ENCODE measurements at regions not wholly inside any gene's neighbourhood (a gene's known extent, or its start where the extent isn't known, plus 50 kb on each side); places are given as distances from the start of the nearest gene placed in this dataset.

- no peak overlapping the region for H3K4me3 Mint-ChIP-seq
- H3K27ac Mint-ChIP-seq = no peak overlapping the region
- no peak for TF ChIP-seq CTCF (IDR thresholded peaks at IDR 0.05; ENCODE audit: unreplicated experiment in 3 of 3)
- H3K36me3 Mint-ChIP-seq (ENCODE audit: low read depth) = no peaks in the 10 kb centered on the region
- H3K9me3 Mint-ChIP-seq = no peaks in the 10 kb centered on the region
- H3K27me3 Mint-ChIP-seq (ENCODE audit: low read depth) = no peaks in the 10 kb centered on the region
- H3K4me1 Mint-ChIP-seq = no peaks in the 10 kb centered on the region
Observed at GRCh38 chr18:73805991-73806390, 341.6 kb downstream of the FBXO15 start.

- no peak overlapping the region for H3K4me3 Mint-ChIP-seq
- H3K9me3 Mint-ChIP-seq = no peaks in the 10 kb centered on the region
- no peaks in the 10 kb centered on the region for H3K36me3 Mint-ChIP-seq (ENCODE audit: low read depth)
- no peaks in the 10 kb centered on the region for H3K27me3 Mint-ChIP-seq (ENCODE audit: low read depth)
- peaks cover 6% of the 10 kb centered on the region for H3K4me1 Mint-ChIP-seq
- no peak overlapping the region for H3K27ac Mint-ChIP-seq
- no peak for TF ChIP-seq CTCF (IDR thresholded peaks at IDR 0.05; ENCODE audit: unreplicated experiment in 3 of 3)
Observed at GRCh38 chr18:73797419-73797818, 350.2 kb downstream of the FBXO15 start.

- Mint-ChIP-seq H3K4me1 (peaks cover 6% of the 10 kb centered on the region), H3K27ac (no peak overlapping the region), H3K4me3 (no peak overlapping the region), H3K27me3 (ENCODE audit: low read depth) (no peaks in the 10 kb centered on the region), H3K36me3 (ENCODE audit: low read depth) (no peaks in the 10 kb centered on the region), H3K9me3 (no peaks in the 10 kb centered on the region)
- TF ChIP-seq CTCF (IDR thresholded peaks at IDR 0.05; ENCODE audit: unreplicated experiment in 3 of 3) = no peak
Observed at GRCh38 chr18:73793386-73793785, 354.2 kb downstream of the FBXO15 start.

GRCh38 chr18:73791081-73791480 is 356.6 kb downstream of the FBXO15 start:
- no peak overlapping the region for H3K27ac Mint-ChIP-seq
- no peak overlapping the region for H3K4me3 Mint-ChIP-seq
- H3K9me3 Mint-ChIP-seq = no peaks in the 10 kb centered on the region
- TF ChIP-seq CTCF (IDR thresholded peaks at IDR 0.05; ENCODE audit: unreplicated experiment in 3 of 3) = no peak
- no peaks in the 10 kb centered on the region for H3K27me3 Mint-ChIP-seq (ENCODE audit: low read depth)
- no peaks in the 10 kb centered on the region for H3K36me3 Mint-ChIP-seq (ENCODE audit: low read depth)
- H3K4me1 Mint-ChIP-seq = peaks cover 6% of the 10 kb centered on the region

GRCh38 chr18:73790587-73790986 is 357.0 kb downstream of the FBXO15 start:
- no peak overlapping the region for H3K4me3 Mint-ChIP-seq
- H3K4me1 Mint-ChIP-seq = peaks cover 6% of the 10 kb centered on the region
- no peaks in the 10 kb centered on the region for H3K27me3 Mint-ChIP-seq (ENCODE audit: low read depth)
- no peak overlapping the region for H3K27ac Mint-ChIP-seq
- no peaks in the 10 kb centered on the region for H3K9me3 Mint-ChIP-seq
- no peak for TF ChIP-seq CTCF (IDR thresholded peaks at IDR 0.05; ENCODE audit: unreplicated experiment in 3 of 3)
- no peaks in the 10 kb centered on the region for H3K36me3 Mint-ChIP-seq (ENCODE audit: low read depth)

- H3K27ac Mint-ChIP-seq = no peak overlapping the region
Observed at GRCh38 chr18:73787316-73787715, 360.3 kb downstream of the FBXO15 start.

More at GRCh38 chr18:73787316-73787715, 360.3 kb downstream of the FBXO15 start:
- Mint-ChIP-seq H3K4me3 (no peak overlapping the region), H3K27me3 (ENCODE audit: low read depth) (no peaks in the 10 kb centered on the region), H3K36me3 (ENCODE audit: low read depth) (no peaks in the 10 kb centered on the region), H3K4me1 (no peaks in the 10 kb centered on the region), H3K9me3 (no peaks in the 10 kb centered on the region)
- TF ChIP-seq CTCF (IDR thresholded peaks at IDR 0.05; ENCODE audit: unreplicated experiment in 3 of 3) = no peak

Data from nephron (organoid).